Astrocyte of the spinal cord (primary cell): ENCODE measurements at regions not wholly inside any gene's neighbourhood (a gene's known extent, or its start where the extent isn't known, plus 50 kb on each side); places are given as distances from the start of the nearest gene placed in this dataset.

ENCODE experiments used
- DNase-seq: peaks from one replicate; pipeline ENCODE4 v3.0.0; 2011; ENCODE audit warnings: low read depth, low spot score
- H3K4me3 ChIP-seq: 2 replicates; pipeline ENCODE4 v1.5.1; 2011; ENCODE audit warnings: low read depth, mild to moderate bottlenecking, low read length, moderate library complexity
- CTCF ChIP-seq: IDR thresholded peaks from 2 replicates; pipeline ENCODE4 v1.5.1; 2012; ENCODE audit warnings: low read depth, mild to moderate bottlenecking, low read length, inconsistent platforms
- in situ Hi-C: cut with HindIII; loops from 2 replicates; pipeline ENCODE4 v1.10.0; 2017; ENCODE audit warnings: low sequenced_read_pairs

GRCh38 chr3:69607466-69608305, 131.6 kb upstream of the MITF start:
- no peak overlapping the region for H3K4me3 ChIP-seq
- in situ Hi-C loops = no loop called here
- TF ChIP-seq CTCF = no peak
- DNase-seq = no peak

- H3K4me3 ChIP-seq = no peak overlapping the region
- in situ Hi-C loops = no loop called here
- no peak for DNase-seq
- no peak for TF ChIP-seq CTCF
Observed at GRCh38 chr3:69605867-69606266, 133.4 kb upstream of the MITF start.

- no peak for DNase-seq
- in situ Hi-C loops = no loop called here
- no peak overlapping the region for H3K4me3 ChIP-seq
- no peak for TF ChIP-seq CTCF
Observed at GRCh38 chr3:69604735-69605450, 134.4 kb upstream of the MITF start.

- no peak for TF ChIP-seq CTCF
- in situ Hi-C loops = no loop called here
Observed at GRCh38 chr3:69602112-69602511, 137.2 kb upstream of the MITF start.

GRCh38 chr3:69594286-69594685, 145.0 kb upstream of the MITF start:
- in situ Hi-C loops = no loop called here

More at GRCh38 chr3:69602112-69602511, 137.2 kb upstream of the MITF start:
- no peak for DNase-seq
- no peak overlapping the region for H3K4me3 ChIP-seq

More at GRCh38 chr3:69594286-69594685, 145.0 kb upstream of the MITF start:
- DNase-seq = no peak
- TF ChIP-seq CTCF = no peak
- H3K4me3 ChIP-seq = no peak overlapping the region
